ENCODE measurements at regions not wholly inside any gene's neighbourhood (a gene's known extent, or its start where the extent isn't known, plus 50 kb on each side); places are given as distances from the start of the nearest gene placed in this dataset.
A peak's percentile ranks its signal among the peaks of the same experiment; 100 is the strongest.
"Not testable (repeated sequence)": the region's sequence is repeated elsewhere in the genome, so short reads cannot be mapped to it uniquely, and the experiment has no call there.

DNA sequence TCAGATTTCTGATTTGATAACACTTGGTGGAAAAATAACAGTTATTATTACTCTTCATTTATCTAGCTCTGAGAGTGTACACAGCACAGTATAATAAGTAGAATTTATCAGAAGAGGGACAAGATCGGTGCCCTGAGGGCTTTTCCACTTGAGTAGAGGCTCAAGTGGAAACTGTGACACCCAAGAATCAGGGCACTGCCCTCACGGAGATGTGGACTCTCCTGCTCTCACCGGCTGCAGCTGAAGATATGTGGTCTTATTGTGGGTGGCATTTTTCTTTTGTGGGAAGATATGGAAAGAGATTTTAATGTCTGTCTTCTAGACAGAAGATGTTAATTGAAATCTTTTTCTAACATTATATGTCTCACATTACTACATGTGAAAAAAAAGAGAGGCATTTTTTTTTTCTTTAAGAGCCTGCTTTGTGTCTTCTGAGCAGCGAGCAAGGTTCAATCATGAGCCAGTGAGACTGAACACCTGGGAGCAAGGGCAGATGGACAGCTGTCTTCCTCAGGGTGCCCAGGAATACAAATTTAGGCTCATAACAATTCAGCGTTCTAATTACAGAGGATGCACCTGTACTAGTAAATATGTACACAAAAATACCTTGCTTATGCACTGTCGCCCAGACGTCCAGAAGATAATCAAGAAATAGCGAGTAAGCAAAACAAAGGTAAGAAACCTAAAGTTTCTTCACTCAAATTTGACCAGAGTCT is 1098.2 kb upstream of the FANCL start:
- no peak for DNase-seq
- peaks cover 3 to 4% (median 4%) of the 10 kb centered on the region in 3 donors for H3K27me3 Mint-ChIP-seq
- H3K4me1 Mint-ChIP-seq = peaks cover 4 to 7% (median 6%) of the 10 kb centered on the region in 3 donors
- H3K36me3 Mint-ChIP-seq = peaks cover 0 to 5% of the 10 kb centered on the region in 2 donors
- H3K4me3 Mint-ChIP-seq = no peak overlapping the region
- no peak overlapping the region for H3K27ac Mint-ChIP-seq
- no peak for ATAC-seq (ENCODE audit: low read depth in 2 of 2)
- peaks cover 0 to 5% (median 0%) of the 10 kb centered on the region in 7 donors for H3K9me3 Mint-ChIP-seq

GRCh38 chr2:59333007-59333406 is 1091.9 kb upstream of the FANCL start:
- DNase-seq (no peak), ATAC-seq (ENCODE audit: low read depth in 2 of 2) (no peak)
- Mint-ChIP-seq H3K27ac (no peak overlapping the region), H3K27me3 (no peaks in the 10 kb centered on the region), H3K9me3 (peaks cover 4 to 24% (median 11%) of the 10 kb centered on the region in 7 donors), H3K4me1 (no peaks in the 10 kb centered on the region), H3K4me3 (no peak overlapping the region), H3K36me3 (peaks cover 0 to 5% of the 10 kb centered on the region in 2 donors)

- not testable (repeated sequence) for DNase-seq; H3K4me3 Mint-ChIP-seq; ATAC-seq (ENCODE audit: low read depth in 2 of 2); H3K4me1 Mint-ChIP-seq; H3K27me3 Mint-ChIP-seq; H3K36me3 Mint-ChIP-seq; H3K27ac Mint-ChIP-seq
- peaks cover 0 to 12% (median 5%) of the 10 kb centered on the region in 7 donors for H3K9me3 Mint-ChIP-seq
Observed at GRCh38 chr2:59326581-59327365, 1085.6 kb upstream of the FANCL start.

DNA sequence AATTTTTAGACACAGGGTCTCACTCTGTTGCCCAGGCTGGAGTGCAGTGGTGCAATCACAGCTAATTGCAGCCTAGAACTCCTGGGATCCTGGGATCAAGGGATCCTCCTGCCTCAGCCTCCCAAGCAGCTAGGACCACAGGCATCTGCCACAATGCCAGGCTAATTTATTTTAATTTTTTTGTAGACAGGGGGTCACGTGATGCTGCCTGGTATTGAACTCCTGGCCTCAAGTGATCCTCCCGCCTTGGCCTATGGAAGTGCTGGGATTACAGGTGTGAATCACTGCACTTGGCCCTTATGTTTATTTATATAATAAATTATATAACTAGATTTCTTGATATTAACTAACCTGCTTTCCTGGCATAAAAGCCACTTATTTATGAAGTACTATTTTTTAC is 1081.7 kb upstream of the FANCL start:
- ATAC-seq (ENCODE audit: low read depth in 2 of 2) (no peak), DNase-seq (no peak)
- Mint-ChIP-seq H3K27me3 (peaks cover 0 to 6% (median 0%) of the 10 kb centered on the region in 3 donors), H3K4me3 (no peak overlapping the region), H3K9me3 (peaks cover 0 to 10% (median 4%) of the 10 kb centered on the region in 7 donors), H3K4me1 (no peaks in the 10 kb centered on the region), H3K36me3 (no peaks in the 10 kb centered on the region), H3K27ac (no peak overlapping the region)

- no peaks in the 10 kb centered on the region for H3K36me3 Mint-ChIP-seq
- H3K27me3 Mint-ChIP-seq = peaks cover 0 to 6% (median 0%) of the 10 kb centered on the region in 3 donors
- H3K27ac Mint-ChIP-seq = peak overlapping the region in 1 of 6 donors; percentile 7
- H3K9me3 Mint-ChIP-seq = peaks cover 0 to 9% (median 3%) of the 10 kb centered on the region in 7 donors
- ATAC-seq (ENCODE audit: low read depth in 2 of 2) = no peak
- no peak for DNase-seq
- no peak overlapping the region for H3K4me3 Mint-ChIP-seq
- H3K4me1 Mint-ChIP-seq = no peaks in the 10 kb centered on the region
Observed at GRCh38 chr2:59322005-59322404, 1080.9 kb upstream of the FANCL start.

DNA sequence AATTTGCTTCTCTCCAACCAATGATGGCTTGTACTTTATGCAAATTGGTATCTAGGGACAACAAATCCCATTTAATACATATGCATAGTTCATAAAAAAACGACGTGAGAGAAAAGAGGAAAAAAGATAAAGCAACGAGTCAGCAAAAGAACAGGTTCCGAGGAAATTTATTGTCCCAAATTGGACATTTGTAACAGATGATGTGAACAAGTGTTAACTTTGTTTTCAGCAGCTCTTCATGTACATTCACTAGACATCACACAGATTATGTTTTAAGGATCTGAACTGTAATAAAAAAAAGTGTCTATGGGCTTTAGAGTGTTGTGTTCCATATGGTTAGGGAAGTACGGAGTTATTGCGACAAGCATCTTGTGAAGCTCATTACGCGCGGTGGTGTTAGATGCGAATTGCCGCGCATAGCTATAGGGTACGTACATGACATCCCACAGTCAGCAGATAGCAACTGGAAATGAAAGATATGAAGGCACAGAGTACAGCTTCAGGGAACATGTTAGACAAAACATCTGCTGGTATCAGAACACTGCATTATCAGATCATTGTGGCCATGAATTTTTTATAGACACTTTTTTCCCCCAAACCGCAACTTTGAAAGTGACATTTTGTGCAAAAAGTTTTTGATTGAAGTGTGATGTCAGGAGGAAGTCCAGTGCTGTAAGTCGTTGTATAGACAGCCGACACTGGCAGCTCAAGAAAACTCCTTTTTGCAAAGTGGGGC is 1073.1 kb upstream of the FANCL start:
- no peak for ATAC-seq (ENCODE audit: low read depth in 2 of 2)
- no peak for DNase-seq

DNA sequence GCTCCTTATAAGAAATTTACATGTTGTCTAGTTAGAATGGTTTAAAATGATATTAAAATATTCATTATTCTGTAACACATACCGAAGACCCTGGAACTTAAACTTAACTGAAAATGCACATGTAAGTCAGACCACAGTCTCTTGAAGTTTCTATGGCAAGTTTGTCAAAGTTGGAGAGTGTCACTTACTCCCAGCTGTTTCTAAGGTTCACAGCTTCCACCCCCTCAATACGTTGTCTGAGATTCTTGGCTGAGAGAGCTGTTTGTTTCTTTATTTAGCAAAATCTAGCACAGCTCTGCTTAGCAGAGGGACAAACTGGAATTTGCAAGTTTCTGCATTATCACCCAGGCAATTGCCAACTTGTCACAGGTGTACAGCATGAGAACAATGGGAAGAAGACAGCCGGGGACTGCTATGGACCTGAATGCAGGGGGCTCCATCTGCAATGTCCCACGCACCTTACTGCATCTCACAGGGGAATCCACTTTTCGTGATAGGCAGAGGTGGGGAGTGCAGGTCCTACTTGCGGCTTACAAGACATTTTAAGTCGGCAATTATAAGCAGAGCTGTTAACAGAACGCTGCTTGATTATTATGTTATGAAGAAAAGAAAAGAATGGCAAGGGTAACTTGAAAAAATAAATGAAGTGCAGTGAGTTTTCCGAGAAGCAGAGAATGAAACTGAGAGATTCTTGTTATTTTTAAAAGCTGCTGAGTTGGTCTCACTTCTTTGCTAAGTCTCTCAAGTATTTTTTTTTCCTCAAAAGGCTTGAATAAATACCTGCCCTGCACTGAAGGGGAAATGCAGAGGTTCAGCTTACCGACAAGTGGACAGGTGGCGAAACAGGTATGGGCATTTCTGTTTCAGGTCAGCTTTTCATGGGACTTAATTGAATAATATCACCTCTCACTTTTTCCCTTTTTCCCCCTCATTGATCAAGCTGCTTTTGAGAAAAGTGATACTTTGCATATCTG is 1072.1 kb upstream of the FANCL start:
- no peaks in the 10 kb centered on the region for H3K36me3 Mint-ChIP-seq
- no peak for ATAC-seq (ENCODE audit: low read depth in 2 of 2)
- peaks cover 0 to 2% (median 0%) of the 10 kb centered on the region in 7 donors for H3K9me3 Mint-ChIP-seq
- peak overlapping the region in 2 of 8 donors; percentile 26 to 36 for H3K4me3 Mint-ChIP-seq
- H3K27ac Mint-ChIP-seq = peak overlapping the region in 1 of 6 donors; percentile 78
- DNase-seq = no peak
- H3K4me1 Mint-ChIP-seq = peaks cover 4 to 12% (median 8%) of the 10 kb centered on the region in 3 donors
- H3K27me3 Mint-ChIP-seq = peaks cover 0 to 4% (median 0%) of the 10 kb centered on the region in 3 donors

More for the DNA sequence above, 1073.1 kb upstream of the FANCL start:
- peaks cover 0 to 6% (median 0%) of the 10 kb centered on the region in 3 donors for H3K27me3 Mint-ChIP-seq
- H3K27ac Mint-ChIP-seq = no peak overlapping the region
- peaks cover 0 to 3% (median 0%) of the 10 kb centered on the region in 7 donors for H3K9me3 Mint-ChIP-seq
- H3K4me1 Mint-ChIP-seq = peaks cover 4 to 12% (median 8%) of the 10 kb centered on the region in 3 donors
- no peak overlapping the region for H3K4me3 Mint-ChIP-seq
- H3K36me3 Mint-ChIP-seq = no peaks in the 10 kb centered on the region

DNA sequence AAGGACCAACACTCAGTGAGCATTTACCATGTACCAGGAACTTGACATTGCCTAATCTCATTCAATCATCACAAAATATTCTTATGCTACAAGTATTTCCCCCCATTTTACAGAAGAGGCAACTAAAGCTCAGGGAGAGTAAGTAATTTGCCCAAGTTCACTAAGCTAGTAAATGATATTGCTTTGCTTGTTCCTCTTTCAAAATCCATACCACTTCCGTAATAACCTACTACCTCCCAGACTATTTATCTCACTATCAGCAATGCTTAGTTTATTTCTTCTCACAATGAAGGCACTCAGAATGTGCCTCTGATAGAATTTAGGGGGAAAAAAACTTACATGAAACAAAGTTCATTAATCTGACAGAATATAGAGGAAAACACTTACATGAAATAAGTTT is 1070.9 kb upstream of the FANCL start:
- H3K36me3 Mint-ChIP-seq = no peaks in the 10 kb centered on the region
- ATAC-seq (ENCODE audit: low read depth in 2 of 2) (peak; percentile 47 to 56), DNase-seq (no peak)
- H3K27me3 Mint-ChIP-seq = no peaks in the 10 kb centered on the region
- H3K9me3 Mint-ChIP-seq = no peaks in the 10 kb centered on the region
- H3K4me1 Mint-ChIP-seq = peaks cover 4 to 12% (median 8%) of the 10 kb centered on the region in 3 donors
- H3K27ac Mint-ChIP-seq = no peak overlapping the region
- no peak overlapping the region for H3K4me3 Mint-ChIP-seq

DNA sequence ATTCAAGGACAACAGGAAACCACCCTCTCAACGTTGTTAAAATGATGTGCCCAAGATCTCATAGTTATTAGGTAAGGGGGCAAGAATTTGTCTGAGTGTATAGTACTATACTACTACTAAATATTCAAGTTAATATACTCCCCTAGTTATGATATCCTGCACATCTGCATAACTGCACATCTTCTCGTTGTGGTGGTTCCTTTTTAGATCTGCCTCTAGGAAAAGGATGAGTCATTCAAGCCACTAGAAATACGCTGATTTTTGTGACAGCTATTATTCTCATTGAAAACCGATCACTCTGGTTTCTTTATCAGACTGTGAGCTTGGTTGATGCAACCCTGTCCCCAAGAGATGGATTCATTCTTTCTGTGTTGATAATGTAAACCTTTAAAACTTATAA is 1067.0 kb upstream of the FANCL start:
- Mint-ChIP-seq H3K27me3 (no peaks in the 10 kb centered on the region), H3K36me3 (no peaks in the 10 kb centered on the region), H3K4me1 (peaks cover 4 to 12% (median 6%) of the 10 kb centered on the region in 3 donors), H3K9me3 (no peaks in the 10 kb centered on the region), H3K27ac (no peak overlapping the region), H3K4me3 (no peak overlapping the region)
- DNase-seq (no peak), ATAC-seq (ENCODE audit: low read depth in 2 of 2) (no peak)

DNA sequence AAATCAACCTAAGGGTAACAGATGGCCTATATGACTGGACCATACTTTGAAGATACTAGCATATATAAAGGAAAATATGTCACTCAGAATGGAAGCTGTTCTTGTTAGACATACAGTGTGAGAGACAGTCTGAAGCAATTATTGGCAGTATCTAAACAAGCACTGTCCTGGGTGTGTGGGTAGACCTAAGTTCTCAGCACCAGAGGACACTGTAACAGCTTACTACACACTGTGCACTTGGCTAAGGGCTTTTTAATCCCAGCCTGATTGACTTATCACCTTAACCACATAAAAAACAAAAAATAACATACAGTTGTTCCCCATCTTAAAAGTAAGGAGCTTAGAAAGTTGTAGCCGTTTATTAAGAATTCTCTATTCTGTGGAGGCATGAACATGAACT is 1066.1 kb upstream of the FANCL start:
- ATAC-seq (ENCODE audit: low read depth in 2 of 2) (no peak), DNase-seq (no peak)
- H3K36me3 Mint-ChIP-seq = no peaks in the 10 kb centered on the region
- H3K9me3 Mint-ChIP-seq = no peaks in the 10 kb centered on the region
- no peaks in the 10 kb centered on the region for H3K27me3 Mint-ChIP-seq
- peaks cover 4 to 7% (median 6%) of the 10 kb centered on the region in 3 donors for H3K4me1 Mint-ChIP-seq
- no peak overlapping the region for H3K4me3 Mint-ChIP-seq
- H3K27ac Mint-ChIP-seq = no peak overlapping the region

GRCh38 chr2:59303272-59303671 is 1062.1 kb upstream of the FANCL start:
- ATAC-seq (ENCODE audit: low read depth in 2 of 2) (no peak), DNase-seq (no peak)
- H3K27ac Mint-ChIP-seq = no peak overlapping the region
- H3K4me3 Mint-ChIP-seq = no peak overlapping the region
- H3K36me3 Mint-ChIP-seq = no peaks in the 10 kb centered on the region
- no peaks in the 10 kb centered on the region for H3K4me1 Mint-ChIP-seq
- H3K9me3 Mint-ChIP-seq = no peaks in the 10 kb centered on the region
- H3K27me3 Mint-ChIP-seq = no peaks in the 10 kb centered on the region

DNA sequence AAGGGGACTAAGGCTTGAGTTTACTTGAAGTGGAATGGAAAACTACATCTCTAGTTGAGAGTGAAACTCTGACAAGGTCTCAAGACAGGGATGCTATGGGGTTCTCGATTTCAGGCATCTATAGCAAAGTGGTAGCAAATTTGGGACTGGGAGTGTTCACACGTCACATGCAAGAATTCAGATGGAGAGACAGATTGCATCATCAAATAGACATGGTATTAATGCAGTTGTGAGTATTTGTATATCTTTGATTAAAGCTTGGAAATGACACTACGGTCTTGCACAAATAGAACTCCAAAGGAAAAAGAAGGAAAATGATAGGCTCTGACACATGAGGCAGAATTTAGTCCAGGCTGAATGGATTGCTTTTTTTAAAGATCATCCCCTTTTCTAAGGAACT is 1061.6 kb upstream of the FANCL start:
- no peak for ATAC-seq (ENCODE audit: low read depth in 2 of 2)
- no peak for DNase-seq
- Mint-ChIP-seq H3K4me3 (no peak overlapping the region), H3K4me1 (no peaks in the 10 kb centered on the region), H3K36me3 (no peaks in the 10 kb centered on the region), H3K27ac (no peak overlapping the region), H3K9me3 (no peaks in the 10 kb centered on the region), H3K27me3 (no peaks in the 10 kb centered on the region)

All from naive B cell (primary cell).